NCI-H146 treated with DMSO at 0.1 percent for 48 hours (cell line): ENCODE measurements at regions not wholly inside any gene's neighbourhood (a gene's known extent, or its start where the extent isn't known, plus 50 kb on each side); places are given as distances from the start of the nearest gene placed in this dataset.
A peak's percentile ranks its signal among the peaks of the same experiment; 100 is the strongest.

Source experiments
- DNase-seq: peaks from one replicate; lab custom pipeline; 2025; ENCODE audit not compliant: unreplicated experiment; lab: John Stamatoyannopoulos, UW

GRCh38 chr1:209341673-209342420 lies 241.7 kb upstream of the CAMK1G start:
- DNase-seq, result no peak

GRCh38 chr1:209342441-209343175 lies 240.9 kb upstream of the CAMK1G start:
- DNase-seq, result no peak

GRCh38 chr1:209343511-209343910 lies 240.0 kb upstream of the CAMK1G start:
- DNase-seq, result no peak

- DNase-seq, result no peak
Observed at GRCh38 chr1:209344156-209344555, 239.4 kb upstream of the CAMK1G start.

GRCh38 chr1:209349363-209350308 lies 233.9 kb upstream of the CAMK1G start:
- DNase-seq, result peak; percentile 60

GRCh38 chr1:209353053-209353452 lies 230.5 kb upstream of the CAMK1G start:
- DNase-seq, result no peak

- peak; percentile 87 for DNase-seq
Observed at GRCh38 chr1:209354111-209354839, 229.2 kb upstream of the CAMK1G start.

- DNase-seq, result no peak
Observed at GRCh38 chr1:209354840-209355165, 228.7 kb upstream of the CAMK1G start.

GRCh38 chr1:209355415-209355814 lies 228.1 kb upstream of the CAMK1G start:
- no peak for DNase-seq

- DNase-seq, result no peak
Observed at GRCh38 chr1:209356976-209357377, 226.5 kb upstream of the CAMK1G start.

- DNase-seq, result peak; percentile 87
Observed at GRCh38 chr1:209363112-209363511, 220.4 kb upstream of the CAMK1G start.

- DNase-seq, result no peak
Observed at GRCh38 chr1:209364716-209365115, 218.8 kb upstream of the CAMK1G start.

GRCh38 chr1:209367061-209367772 lies 216.3 kb upstream of the CAMK1G start:
- DNase-seq, result no peak

GRCh38 chr1:209368864-209369598 lies 214.5 kb upstream of the CAMK1G start:
- no peak for DNase-seq

GRCh38 chr1:209370241-209370995 lies 213.1 kb upstream of the CAMK1G start:
- no peak for DNase-seq

GRCh38 chr1:209375097-209375496 lies 208.4 kb upstream of the CAMK1G start:
- no peak for DNase-seq

- no peak for DNase-seq
Observed at GRCh38 chr1:209375671-209376365, 207.7 kb upstream of the CAMK1G start.

GRCh38 chr1:209376774-209377173 lies 206.7 kb upstream of the CAMK1G start:
- DNase-seq, result no peak
